ENCODE measurements at regions not wholly inside any gene's neighbourhood (a gene's known extent, or its start where the extent isn't known, plus 50 kb on each side); places are given as distances from the start of the nearest gene placed in this dataset.

GRCh38 chr21:41634211-41634694, 126.3 kb upstream of the TMPRSS2 start:
- H3K27me3 ChIP-seq (ENCODE audit: control insufficient read depth, insufficient read depth, low read length), result no peaks in the 10 kb centered on the region
- H3K36me3 ChIP-seq (ENCODE audit: control insufficient read depth, insufficient read depth, low read length), result no peaks in the 10 kb centered on the region
- no peak overlapping the region for H3K9ac ChIP-seq (ENCODE audit: insufficient read depth, low read length)
- H3K27ac ChIP-seq (ENCODE audit: insufficient read depth, low read length), result no peak overlapping the region
- TF ChIP-seq CTCF (conservative IDR thresholded peaks at IDR 0.05 in 1 of 2, IDR thresholded peaks at IDR 0.05 in 1 of 2; ENCODE audit: low read depth in 1 of 2, low read length in 2 of 2), result no peak
- no peak for TF ChIP-seq EZH2 (IDR thresholded peaks at IDR 0.05; ENCODE audit: low read length, missing control alignments)
- no peak overlapping the region for H3K4me2 ChIP-seq (ENCODE audit: extremely low read depth, insufficient read depth, low read length)
- H3K4me1 ChIP-seq (ENCODE audit: control insufficient read depth, extremely low read depth, insufficient read depth, low read length), result peaks cover 2% of the 10 kb centered on the region
- H4K20me1 ChIP-seq (ENCODE audit: control insufficient read depth, extremely low read depth, insufficient read depth, low read length), result no peaks in the 10 kb centered on the region
- H3K4me3 ChIP-seq (replicated peaks in 1 of 4; ENCODE audit: control extremely low read depth in 1 of 4, insufficient read depth in 1 of 4, low read depth in 3 of 4, low read length in 4 of 4), result no peak overlapping the region
- no peak for DNase-seq (ENCODE audit: low read depth in 2 of 2)
- H3K79me2 ChIP-seq (ENCODE audit: control insufficient read depth, insufficient read depth, low read length), result no peaks in the 10 kb centered on the region
- no peaks in the 10 kb centered on the region for H3K9me3 ChIP-seq (ENCODE audit: control insufficient read depth, insufficient read depth, low read depth, low read length)
- H2AFZ ChIP-seq (ENCODE audit: low read length), result no peak overlapping the region

- no peak overlapping the region for H3K4me2 ChIP-seq (ENCODE audit: extremely low read depth, insufficient read depth, low read length)
- no peak overlapping the region for H3K9ac ChIP-seq (ENCODE audit: insufficient read depth, low read length)
- H3K36me3 ChIP-seq (ENCODE audit: control insufficient read depth, insufficient read depth, low read length), result no peaks in the 10 kb centered on the region
- H3K4me1 ChIP-seq (ENCODE audit: control insufficient read depth, extremely low read depth, insufficient read depth, low read length), result peaks cover 2% of the 10 kb centered on the region
- no peak overlapping the region for H3K4me3 ChIP-seq (replicated peaks in 1 of 4; ENCODE audit: control extremely low read depth in 1 of 4, insufficient read depth in 1 of 4, low read depth in 3 of 4, low read length in 4 of 4)
- no peaks in the 10 kb centered on the region for H3K79me2 ChIP-seq (ENCODE audit: control insufficient read depth, insufficient read depth, low read length)
- H3K9me3 ChIP-seq (ENCODE audit: control insufficient read depth, insufficient read depth, low read depth, low read length), result no peaks in the 10 kb centered on the region
- no peak overlapping the region for H3K27ac ChIP-seq (ENCODE audit: insufficient read depth, low read length)
- no peak overlapping the region for H2AFZ ChIP-seq (ENCODE audit: low read length)
- no peaks in the 10 kb centered on the region for H3K27me3 ChIP-seq (ENCODE audit: control insufficient read depth, insufficient read depth, low read length)
- H4K20me1 ChIP-seq (ENCODE audit: control insufficient read depth, extremely low read depth, insufficient read depth, low read length), result no peaks in the 10 kb centered on the region
- TF ChIP-seq EZH2 (IDR thresholded peaks at IDR 0.05; ENCODE audit: low read length, missing control alignments) (no peak), CTCF (conservative IDR thresholded peaks at IDR 0.05 in 1 of 2, IDR thresholded peaks at IDR 0.05 in 1 of 2; ENCODE audit: low read depth in 1 of 2, low read length in 2 of 2) (no peak)
- no peak for DNase-seq (ENCODE audit: low read depth in 2 of 2)
Measured at GRCh38 chr21:41633627-41634026, 125.7 kb upstream of the TMPRSS2 start.

GRCh38 chr21:41632748-41633475, 125.0 kb upstream of the TMPRSS2 start:
- Histone ChIP-seq H3K9ac (ENCODE audit: insufficient read depth, low read length) (no peak overlapping the region), H3K4me2 (ENCODE audit: extremely low read depth, insufficient read depth, low read length) (no peak overlapping the region), H3K27ac (ENCODE audit: insufficient read depth, low read length) (no peak overlapping the region), H2AFZ (ENCODE audit: low read length) (no peak overlapping the region), H3K79me2 (ENCODE audit: control insufficient read depth, insufficient read depth, low read length) (no peaks in the 10 kb centered on the region), H3K9me3 (ENCODE audit: control insufficient read depth, insufficient read depth, low read depth, low read length) (no peaks in the 10 kb centered on the region), H3K4me1 (ENCODE audit: control insufficient read depth, extremely low read depth, insufficient read depth, low read length) (peaks cover 2% of the 10 kb centered on the region), H4K20me1 (ENCODE audit: control insufficient read depth, extremely low read depth, insufficient read depth, low read length) (no peaks in the 10 kb centered on the region), H3K4me3 (replicated peaks in 1 of 4; ENCODE audit: control extremely low read depth in 1 of 4, insufficient read depth in 1 of 4, low read depth in 3 of 4, low read length in 4 of 4) (no peak overlapping the region), H3K27me3 (ENCODE audit: control insufficient read depth, insufficient read depth, low read length) (no peaks in the 10 kb centered on the region), H3K36me3 (ENCODE audit: control insufficient read depth, insufficient read depth, low read length) (no peaks in the 10 kb centered on the region)
- DNase-seq (ENCODE audit: low read depth in 2 of 2), result no peak
- TF ChIP-seq EZH2 (IDR thresholded peaks at IDR 0.05; ENCODE audit: low read length, missing control alignments) (no peak), CTCF (conservative IDR thresholded peaks at IDR 0.05 in 1 of 2, IDR thresholded peaks at IDR 0.05 in 1 of 2; ENCODE audit: low read depth in 1 of 2, low read length in 2 of 2) (no peak)

Data from fibroblast of lung (primary cell).